ENCODE measurements at regions not wholly inside any gene's neighbourhood (a gene's known extent, or its start where the extent isn't known, plus 50 kb on each side); places are given as distances from the start of the nearest gene placed in this dataset.

DNA sequence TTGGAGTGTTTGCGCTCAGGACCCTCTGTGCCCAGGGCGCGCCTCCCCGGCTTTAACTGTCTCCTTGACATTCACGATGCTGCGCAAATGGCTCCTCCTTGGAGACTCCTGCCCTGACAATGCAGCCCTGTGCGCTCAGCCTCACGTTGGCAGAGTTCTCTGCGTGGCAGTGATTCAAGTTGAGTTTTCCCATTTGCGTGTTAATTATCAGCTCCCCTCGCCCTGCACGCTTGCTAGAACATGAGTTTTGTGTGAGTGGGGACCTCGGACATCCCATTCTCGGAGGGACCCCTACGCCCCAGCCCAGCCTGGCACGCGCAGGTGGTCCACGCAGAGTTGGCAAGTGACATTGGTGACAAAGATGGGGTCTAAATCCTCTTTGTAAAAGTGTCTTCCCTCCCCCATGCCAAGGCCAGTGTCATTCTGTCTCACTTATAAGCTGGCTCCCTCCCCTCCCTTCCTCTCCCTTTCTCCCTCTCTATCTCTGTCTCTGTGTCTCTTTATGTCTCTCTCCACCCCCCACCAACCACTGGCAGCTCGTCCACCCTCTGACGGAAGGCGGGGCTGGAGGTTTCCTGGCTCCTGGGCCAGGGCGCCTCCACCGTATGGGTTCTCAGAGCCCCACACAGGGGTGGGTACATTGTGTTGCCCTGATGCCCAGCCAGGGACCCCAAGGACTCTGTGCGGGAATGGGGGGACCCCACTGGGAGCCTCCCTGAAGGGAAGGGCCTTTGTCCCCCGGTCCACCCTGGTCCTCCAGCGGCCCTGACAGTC, 169.3 kb downstream of the OLFM1 start:
- TF ChIP-seq POLR2A (IDR thresholded peaks at IDR 0.05) (no peak), POLR2AphosphoS5 (IDR thresholded peaks at IDR 0.05; ENCODE audit: insufficient read depth in 1 of 2, low read depth in 1 of 2) (no peak)

Measured in vagina (tissue), 2 donors.